GM23338 (cell line): ENCODE measurements at regions not wholly inside any gene's neighbourhood (a gene's known extent, or its start where the extent isn't known, plus 50 kb on each side); places are given as distances from the start of the nearest gene placed in this dataset.

ENCODE experiments used
- CREB1 ChIP-seq: fragments of 250-450 bp; sonication (Bioruptor Pico); IDR thresholded peaks from 2 replicates; pipeline ENCODE4 v1.5.0; 2020; ENCODE audit warnings: low read depth, mild to moderate bottlenecking, moderate library complexity
- EZH2 ChIP-seq: fragments of 200-600 bp; sonication (generic); IDR thresholded peaks from one replicate; pipeline ENCODE4 v1.8.0; 2017; ENCODE audit warnings: antibody characterized with exemption, mild to moderate bottlenecking, low read depth; ENCODE audit not compliant: unreplicated experiment
- EZH2phosphoT487 ChIP-seq: fragments of 200-600 bp; sonication (generic); IDR thresholded peaks from one replicate; pipeline ENCODE4 v1.8.1; 2018; ENCODE audit warnings: antibody characterized with exemption; ENCODE audit not compliant: unreplicated experiment
- POLR2AphosphoS5 ChIP-seq: IDR thresholded peaks from 2 replicates; pipeline ENCODE4 v1.6.1; 2016; ENCODE audit warnings: antibody characterized with exemption, low read depth
- ZNF331 ChIP-seq: fragments of 250-450 bp; sonication (Bioruptor Pico); IDR thresholded peaks from 2 replicates; pipeline ENCODE4 v1.5.0; 2020; ENCODE audit warnings: low read depth, mild to moderate bottlenecking, moderate library complexity
- TF ChIP-seq, protein P1 (sequence below), 2 experiments: fragments of 200-600 bp in 1 of 2; sonication (generic) in 1 of 2; conservative IDR thresholded peaks; 2 replicates each; pipeline versions ENCODE4 v1.5.1 to v1.6.1; 2016 to 2017; ENCODE audit warnings: antibody characterized with exemption in 2 of 2, low read depth in 2 of 2, mild to moderate bottlenecking in 2 of 2, moderate library complexity in 1 of 2
- TF ChIP-seq, protein P2 (sequence below): IDR thresholded peaks from one replicate; pipeline ENCODE4 v1.6.1; 2018; ENCODE audit warnings: antibody characterized with exemption; ENCODE audit not compliant: unreplicated experiment

DNA sequence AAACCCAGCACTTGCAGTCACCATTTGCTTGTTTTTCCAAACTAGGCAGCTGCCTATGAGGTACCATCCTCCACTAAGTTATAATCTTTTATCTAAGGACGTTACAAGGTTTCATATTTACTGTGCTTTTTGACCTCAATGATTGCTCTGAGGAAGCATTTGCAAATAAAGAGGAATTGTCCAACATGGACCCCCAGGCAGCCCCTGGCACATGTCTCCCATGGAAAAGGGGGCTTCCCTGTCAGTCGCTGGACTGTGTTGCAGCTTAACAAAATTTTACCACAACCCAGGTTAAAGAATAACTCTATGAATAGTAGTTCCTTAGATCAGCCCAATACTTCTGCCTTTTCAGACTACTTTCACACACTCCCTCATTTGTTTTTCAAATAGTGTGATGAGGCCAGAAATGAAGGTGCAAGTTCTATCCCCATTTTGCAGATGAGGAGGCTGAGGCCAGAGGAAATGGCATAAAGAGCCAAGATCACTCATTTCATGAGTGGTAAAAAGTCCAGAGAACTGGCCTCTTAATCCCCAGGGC, 52.8 kb upstream of the ZPBP start:
- TF ChIP-seq, protein P1, sequence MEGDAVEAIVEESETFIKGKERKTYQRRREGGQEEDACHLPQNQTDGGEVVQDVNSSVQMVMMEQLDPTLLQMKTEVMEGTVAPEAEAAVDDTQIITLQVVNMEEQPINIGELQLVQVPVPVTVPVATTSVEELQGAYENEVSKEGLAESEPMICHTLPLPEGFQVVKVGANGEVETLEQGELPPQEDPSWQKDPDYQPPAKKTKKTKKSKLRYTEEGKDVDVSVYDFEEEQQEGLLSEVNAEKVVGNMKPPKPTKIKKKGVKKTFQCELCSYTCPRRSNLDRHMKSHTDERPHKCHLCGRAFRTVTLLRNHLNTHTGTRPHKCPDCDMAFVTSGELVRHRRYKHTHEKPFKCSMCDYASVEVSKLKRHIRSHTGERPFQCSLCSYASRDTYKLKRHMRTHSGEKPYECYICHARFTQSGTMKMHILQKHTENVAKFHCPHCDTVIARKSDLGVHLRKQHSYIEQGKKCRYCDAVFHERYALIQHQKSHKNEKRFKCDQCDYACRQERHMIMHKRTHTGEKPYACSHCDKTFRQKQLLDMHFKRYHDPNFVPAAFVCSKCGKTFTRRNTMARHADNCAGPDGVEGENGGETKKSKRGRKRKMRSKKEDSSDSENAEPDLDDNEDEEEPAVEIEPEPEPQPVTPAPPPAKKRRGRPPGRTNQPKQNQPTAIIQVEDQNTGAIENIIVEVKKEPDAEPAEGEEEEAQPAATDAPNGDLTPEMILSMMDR (conservative IDR thresholded peaks at IDR 0.05; ENCODE audit: low read depth in 2 of 2), result no peak
- TF ChIP-seq EZH2phosphoT487 (no peak), POLR2AphosphoS5 (no peak), EZH2 (no peak), CREB1 (CRISPR knock-in tag) (no peak), ZNF331 (CRISPR knock-in tag) (no peak)
- TF ChIP-seq, protein P2, sequence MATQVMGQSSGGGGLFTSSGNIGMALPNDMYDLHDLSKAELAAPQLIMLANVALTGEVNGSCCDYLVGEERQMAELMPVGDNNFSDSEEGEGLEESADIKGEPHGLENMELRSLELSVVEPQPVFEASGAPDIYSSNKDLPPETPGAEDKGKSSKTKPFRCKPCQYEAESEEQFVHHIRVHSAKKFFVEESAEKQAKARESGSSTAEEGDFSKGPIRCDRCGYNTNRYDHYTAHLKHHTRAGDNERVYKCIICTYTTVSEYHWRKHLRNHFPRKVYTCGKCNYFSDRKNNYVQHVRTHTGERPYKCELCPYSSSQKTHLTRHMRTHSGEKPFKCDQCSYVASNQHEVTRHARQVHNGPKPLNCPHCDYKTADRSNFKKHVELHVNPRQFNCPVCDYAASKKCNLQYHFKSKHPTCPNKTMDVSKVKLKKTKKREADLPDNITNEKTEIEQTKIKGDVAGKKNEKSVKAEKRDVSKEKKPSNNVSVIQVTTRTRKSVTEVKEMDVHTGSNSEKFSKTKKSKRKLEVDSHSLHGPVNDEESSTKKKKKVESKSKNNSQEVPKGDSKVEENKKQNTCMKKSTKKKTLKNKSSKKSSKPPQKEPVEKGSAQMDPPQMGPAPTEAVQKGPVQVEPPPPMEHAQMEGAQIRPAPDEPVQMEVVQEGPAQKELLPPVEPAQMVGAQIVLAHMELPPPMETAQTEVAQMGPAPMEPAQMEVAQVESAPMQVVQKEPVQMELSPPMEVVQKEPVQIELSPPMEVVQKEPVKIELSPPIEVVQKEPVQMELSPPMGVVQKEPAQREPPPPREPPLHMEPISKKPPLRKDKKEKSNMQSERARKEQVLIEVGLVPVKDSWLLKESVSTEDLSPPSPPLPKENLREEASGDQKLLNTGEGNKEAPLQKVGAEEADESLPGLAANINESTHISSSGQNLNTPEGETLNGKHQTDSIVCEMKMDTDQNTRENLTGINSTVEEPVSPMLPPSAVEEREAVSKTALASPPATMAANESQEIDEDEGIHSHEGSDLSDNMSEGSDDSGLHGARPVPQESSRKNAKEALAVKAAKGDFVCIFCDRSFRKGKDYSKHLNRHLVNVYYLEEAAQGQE, result no peak
